Fibroblast of mammary gland (primary cell): ENCODE measurements at regions not wholly inside any gene's neighbourhood (a gene's known extent, or its start where the extent isn't known, plus 50 kb on each side); places are given as distances from the start of the nearest gene placed in this dataset.

Source experiments
- DNase-seq: peaks from one replicate; pipeline ENCODE4 v3.0.0-alpha.2; 2010; ENCODE audit warnings: low read depth
- H3K4me3 ChIP-seq: 2 replicates; pipeline ENCODE4 v1.5.1; 2011; ENCODE audit warnings: low read depth, mild to moderate bottlenecking, low read length, moderate library complexity; ENCODE audit not compliant: control insufficient read depth
- CTCF ChIP-seq: conservative IDR thresholded peaks from 2 replicates; pipeline ENCODE4 v1.5.1; 2011; ENCODE audit warnings: low read depth, low read length, inconsistent platforms; ENCODE audit not compliant: control insufficient read depth, insufficient read depth

GRCh38 chr7:21370283-21370982 is 57.5 kb upstream of the SP4 start:
- no peak for DNase-seq
- no peak overlapping the region for H3K4me3 ChIP-seq
- no peak for TF ChIP-seq CTCF

- DNase-seq, result no peak
- no peak for TF ChIP-seq CTCF
- no peak overlapping the region for H3K4me3 ChIP-seq
Measured at GRCh38 chr7:21371360-21371759, 56.5 kb upstream of the SP4 start.

GRCh38 chr7:21373031-21373430 is 54.9 kb upstream of the SP4 start:
- no peak for DNase-seq
- TF ChIP-seq CTCF, result no peak
- no peak overlapping the region for H3K4me3 ChIP-seq

GRCh38 chr7:21374134-21374533 is 53.7 kb upstream of the SP4 start:
- H3K4me3 ChIP-seq, result no peak overlapping the region
- TF ChIP-seq CTCF, result no peak

GRCh38 chr7:21377545-21377944 is 50.3 kb upstream of the SP4 start:
- TF ChIP-seq CTCF, result no peak
- no peak for DNase-seq
- H3K4me3 ChIP-seq, result no peak overlapping the region

More at GRCh38 chr7:21374134-21374533, 53.7 kb upstream of the SP4 start:
- no peak for DNase-seq
